ENCODE measurements at regions not wholly inside any gene's neighbourhood (a gene's known extent, or its start where the extent isn't known, plus 50 kb on each side); places are given as distances from the start of the nearest gene placed in this dataset.

DNA sequence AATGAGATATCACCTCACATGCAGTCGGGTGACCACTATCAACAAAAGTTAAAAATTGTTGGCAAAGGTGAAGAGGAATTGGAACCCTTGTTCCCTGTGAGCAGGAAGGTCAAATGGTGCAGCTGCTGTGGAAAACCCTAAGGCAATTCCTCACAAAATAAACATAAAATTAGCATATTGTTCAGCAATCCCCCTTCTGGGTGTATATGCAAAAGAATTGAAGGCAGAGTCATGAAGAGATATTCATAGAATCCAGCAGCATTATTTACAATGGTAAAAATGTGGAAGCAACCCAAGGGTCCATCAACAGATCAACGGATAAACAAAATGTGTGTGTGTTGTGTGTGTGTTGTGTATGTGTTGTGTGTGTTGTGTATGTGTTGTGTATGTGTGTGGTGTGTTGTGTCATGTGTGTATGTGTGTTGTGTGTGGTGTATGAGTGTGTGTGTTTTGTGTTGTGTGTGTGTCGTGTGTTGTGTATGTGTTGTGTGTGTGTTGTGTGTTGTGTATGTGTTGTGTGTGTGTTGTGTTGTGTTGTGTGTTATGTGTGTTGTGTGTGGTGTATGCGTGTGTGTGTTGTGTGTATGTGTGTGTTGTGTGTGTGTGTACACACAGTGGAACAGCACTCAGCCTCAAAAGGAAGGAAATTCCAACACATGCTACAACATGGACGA, 245.1 kb downstream of the ERMARD start:
- H3K9me3 ChIP-seq (ENCODE audit: control insufficient read depth, insufficient read depth, low read length), result no peaks in the 10 kb centered on the region
- H3K4me3 ChIP-seq (ENCODE audit: low read length), result no peak overlapping the region
- H3K36me3 ChIP-seq (ENCODE audit: control insufficient read depth, insufficient read depth, low read length), result no peaks in the 10 kb centered on the region
- no peaks in the 10 kb centered on the region for H3K4me1 ChIP-seq (ENCODE audit: control insufficient read depth, insufficient read depth, low read length)
- WGBS (ENCODE audit: insufficient coverage, insufficient read length), result 100% methylated on average over 3 of the region's 5 CpGs
- H3K27ac ChIP-seq (ENCODE audit: low read length), result no peak overlapping the region
- no peaks in the 10 kb centered on the region for H3K27me3 ChIP-seq (ENCODE audit: control insufficient read depth, insufficient read depth, low read length)
- DNase-seq (ENCODE audit: low read depth, low spot score), result no peak

DNA sequence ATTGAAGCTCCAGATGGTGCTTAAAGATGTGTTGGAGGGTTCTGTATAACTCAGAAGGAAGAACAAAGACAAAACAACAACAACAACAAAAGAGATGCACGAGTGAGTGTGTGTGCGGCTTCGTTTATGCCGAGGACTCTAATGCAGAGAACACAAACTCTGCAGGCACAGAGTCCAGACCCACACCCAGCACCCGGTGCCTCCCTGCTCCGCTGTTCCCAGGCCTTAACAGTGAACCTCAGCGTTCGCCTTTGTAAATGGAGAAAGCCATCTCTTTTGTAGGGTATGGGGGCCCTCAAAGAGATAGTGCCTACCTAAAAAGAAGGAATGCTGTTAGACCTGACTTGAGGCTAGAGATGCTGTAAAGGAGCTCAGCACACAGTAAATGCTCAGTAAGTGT, 243.3 kb downstream of the ERMARD start:
- WGBS (ENCODE audit: insufficient coverage, insufficient read length), result no CpG with 5 or more reads among the region's 8 CpGs
- no peak for DNase-seq (ENCODE audit: low read depth, low spot score)

GRCh38 chr6:169993861-169994481, 242.5 kb downstream of the ERMARD start:
- Histone ChIP-seq H3K4me3 (ENCODE audit: low read length) (no peak overlapping the region), H3K9me3 (ENCODE audit: control insufficient read depth, insufficient read depth, low read length) (no peaks in the 10 kb centered on the region), H3K4me1 (ENCODE audit: control insufficient read depth, insufficient read depth, low read length) (no peaks in the 10 kb centered on the region), H3K27ac (ENCODE audit: low read length) (no peak overlapping the region), H3K27me3 (ENCODE audit: control insufficient read depth, insufficient read depth, low read length) (no peaks in the 10 kb centered on the region), H3K36me3 (ENCODE audit: control insufficient read depth, insufficient read depth, low read length) (no peaks in the 10 kb centered on the region)
- no CpG with 5 or more reads among the region's 16 CpGs for WGBS (ENCODE audit: insufficient coverage, insufficient read length)
- DNase-seq (ENCODE audit: low read depth, low spot score), result no peak

More for the DNA sequence above, 243.3 kb downstream of the ERMARD start:
- no peaks in the 10 kb centered on the region for H3K27me3 ChIP-seq (ENCODE audit: control insufficient read depth, insufficient read depth, low read length)
- H3K36me3 ChIP-seq (ENCODE audit: control insufficient read depth, insufficient read depth, low read length), result no peaks in the 10 kb centered on the region
- no peak overlapping the region for H3K27ac ChIP-seq (ENCODE audit: low read length)
- H3K4me3 ChIP-seq (ENCODE audit: low read length), result no peak overlapping the region
- no peaks in the 10 kb centered on the region for H3K4me1 ChIP-seq (ENCODE audit: control insufficient read depth, insufficient read depth, low read length)
- H3K9me3 ChIP-seq (ENCODE audit: control insufficient read depth, insufficient read depth, low read length), result no peaks in the 10 kb centered on the region

DNA sequence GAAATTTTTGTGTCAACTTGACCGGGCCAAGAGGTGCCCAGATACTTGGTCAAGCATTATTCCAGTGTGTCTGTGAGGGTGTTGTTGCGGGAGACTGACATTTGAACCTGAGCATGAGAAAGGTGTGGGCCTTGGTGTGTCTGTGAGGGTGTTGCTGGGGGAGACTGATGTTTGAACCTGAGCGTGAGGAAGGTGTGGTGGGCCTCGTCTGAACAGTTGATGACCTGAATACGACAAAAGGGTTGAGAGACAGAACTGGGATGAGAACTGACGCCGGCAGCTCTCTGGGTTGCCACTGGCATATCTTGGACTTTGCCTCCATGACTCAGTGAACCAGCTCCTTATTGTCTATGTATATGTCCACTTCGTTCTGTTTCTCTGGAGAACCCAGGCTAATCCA, 240.5 kb downstream of the ERMARD start:
- no peak overlapping the region for H3K4me3 ChIP-seq (ENCODE audit: low read length)
- H3K9me3 ChIP-seq (ENCODE audit: control insufficient read depth, insufficient read depth, low read length), result no peaks in the 10 kb centered on the region
- no peaks in the 10 kb centered on the region for H3K27me3 ChIP-seq (ENCODE audit: control insufficient read depth, insufficient read depth, low read length)
- H3K36me3 ChIP-seq (ENCODE audit: control insufficient read depth, insufficient read depth, low read length), result no peaks in the 10 kb centered on the region
- DNase-seq (ENCODE audit: low read depth, low spot score), result no peak
- H3K4me1 ChIP-seq (ENCODE audit: control insufficient read depth, insufficient read depth, low read length), result no peaks in the 10 kb centered on the region
- WGBS (ENCODE audit: insufficient coverage, insufficient read length), result no CpG with 5 or more reads among the region's 8 CpGs
- no peak overlapping the region for H3K27ac ChIP-seq (ENCODE audit: low read length)

DNA sequence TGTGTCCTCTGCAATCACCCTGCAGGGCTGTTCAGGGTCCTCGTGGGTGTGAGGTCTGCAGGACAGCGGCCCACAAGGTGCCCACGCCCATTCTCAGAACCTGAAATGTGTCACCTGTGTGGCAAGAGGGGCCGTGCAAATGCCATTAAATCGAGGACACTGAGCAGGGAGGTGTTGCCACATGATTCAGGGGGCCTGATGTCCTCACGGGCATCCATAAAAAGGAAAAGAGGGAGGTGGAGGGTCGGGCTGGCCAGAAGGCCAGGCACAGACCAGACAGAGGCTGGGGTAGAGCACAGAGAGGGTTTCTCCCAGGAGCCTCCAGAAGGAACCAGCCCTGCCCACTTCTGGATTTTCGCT, 239.6 kb downstream of the ERMARD start:
- Histone ChIP-seq H3K36me3 (ENCODE audit: control insufficient read depth, insufficient read depth, low read length) (no peaks in the 10 kb centered on the region), H3K4me3 (ENCODE audit: low read length) (no peak overlapping the region), H3K9me3 (ENCODE audit: control insufficient read depth, insufficient read depth, low read length) (no peaks in the 10 kb centered on the region), H3K4me1 (ENCODE audit: control insufficient read depth, insufficient read depth, low read length) (no peaks in the 10 kb centered on the region), H3K27ac (ENCODE audit: low read length) (no peak overlapping the region), H3K27me3 (ENCODE audit: control insufficient read depth, insufficient read depth, low read length) (no peaks in the 10 kb centered on the region)
- no peak for DNase-seq (ENCODE audit: low read depth, low spot score)
- WGBS (ENCODE audit: insufficient coverage, insufficient read length), result no CpG with 5 or more reads among the region's 8 CpGs

DNA sequence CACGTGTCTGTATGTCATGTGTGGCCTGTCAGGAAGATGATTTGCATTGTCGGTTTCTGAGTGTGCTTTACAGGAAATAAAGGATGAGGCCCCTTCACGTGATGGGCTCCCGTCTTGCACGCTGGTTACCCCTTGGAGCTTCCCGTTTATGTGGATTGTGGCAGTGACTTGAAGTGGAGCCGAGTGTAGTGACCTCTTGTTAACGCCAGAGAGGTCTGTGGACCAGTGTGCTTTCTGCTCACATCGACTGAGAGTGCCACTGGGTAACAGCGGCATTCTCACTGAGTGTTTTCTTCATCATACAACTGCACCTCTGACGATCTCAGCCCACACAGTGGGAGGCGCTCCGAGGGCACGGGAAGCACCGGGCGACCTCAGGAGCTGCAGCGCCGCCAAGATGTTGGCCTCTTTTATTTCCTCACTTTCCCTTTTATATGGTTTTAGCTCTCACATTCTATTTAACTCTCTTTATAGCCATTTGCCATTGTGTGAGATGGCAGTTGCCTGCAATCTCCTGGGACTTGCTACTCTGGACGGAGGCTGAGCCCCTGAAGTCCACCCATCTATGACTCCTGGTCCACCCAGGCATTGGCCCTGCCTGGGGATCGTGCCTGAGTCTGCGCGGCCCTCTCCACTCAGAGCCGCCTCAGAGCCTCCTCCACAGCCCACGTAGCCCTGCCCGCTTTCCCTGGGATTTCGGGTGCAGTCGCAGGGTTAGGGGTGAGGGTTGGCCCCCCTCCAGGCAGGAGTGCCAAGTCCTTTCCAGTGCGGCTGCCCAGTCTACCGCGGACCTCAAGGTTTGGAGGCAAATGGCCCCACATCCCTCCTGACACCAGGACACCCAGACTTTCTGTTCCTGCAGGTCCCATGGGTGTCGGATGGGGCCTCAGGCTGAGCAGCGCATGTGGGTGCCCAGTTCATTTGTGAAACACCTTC, 238.9 kb downstream of the ERMARD start:
- WGBS (ENCODE audit: insufficient coverage, insufficient read length), result no CpG with 5 or more reads among the region's 32 CpGs
- H3K9me3 ChIP-seq (ENCODE audit: control insufficient read depth, insufficient read depth, low read length), result no peaks in the 10 kb centered on the region

GRCh38 chr6:169989594-169989993, 238.2 kb downstream of the ERMARD start:
- Histone ChIP-seq H3K4me3 (ENCODE audit: low read length) (no peak overlapping the region), H3K27ac (ENCODE audit: low read length) (no peak overlapping the region), H3K9me3 (ENCODE audit: control insufficient read depth, insufficient read depth, low read length) (no peaks in the 10 kb centered on the region), H3K36me3 (ENCODE audit: control insufficient read depth, insufficient read depth, low read length) (no peaks in the 10 kb centered on the region), H3K4me1 (ENCODE audit: control insufficient read depth, insufficient read depth, low read length) (no peaks in the 10 kb centered on the region), H3K27me3 (ENCODE audit: control insufficient read depth, insufficient read depth, low read length) (no peaks in the 10 kb centered on the region)
- no CpG with 5 or more reads among the region's 8 CpGs for WGBS (ENCODE audit: insufficient coverage, insufficient read length)
- DNase-seq (ENCODE audit: low read depth, low spot score), result no peak

More for the DNA sequence above, 238.9 kb downstream of the ERMARD start:
- no peaks in the 10 kb centered on the region for H3K27me3 ChIP-seq (ENCODE audit: control insufficient read depth, insufficient read depth, low read length)
- no peak overlapping the region for H3K27ac ChIP-seq (ENCODE audit: low read length)
- no peak overlapping the region for H3K4me3 ChIP-seq (ENCODE audit: low read length)
- no peaks in the 10 kb centered on the region for H3K36me3 ChIP-seq (ENCODE audit: control insufficient read depth, insufficient read depth, low read length)
- no peaks in the 10 kb centered on the region for H3K4me1 ChIP-seq (ENCODE audit: control insufficient read depth, insufficient read depth, low read length)
- no peak for DNase-seq (ENCODE audit: low read depth, low spot score)

DNA sequence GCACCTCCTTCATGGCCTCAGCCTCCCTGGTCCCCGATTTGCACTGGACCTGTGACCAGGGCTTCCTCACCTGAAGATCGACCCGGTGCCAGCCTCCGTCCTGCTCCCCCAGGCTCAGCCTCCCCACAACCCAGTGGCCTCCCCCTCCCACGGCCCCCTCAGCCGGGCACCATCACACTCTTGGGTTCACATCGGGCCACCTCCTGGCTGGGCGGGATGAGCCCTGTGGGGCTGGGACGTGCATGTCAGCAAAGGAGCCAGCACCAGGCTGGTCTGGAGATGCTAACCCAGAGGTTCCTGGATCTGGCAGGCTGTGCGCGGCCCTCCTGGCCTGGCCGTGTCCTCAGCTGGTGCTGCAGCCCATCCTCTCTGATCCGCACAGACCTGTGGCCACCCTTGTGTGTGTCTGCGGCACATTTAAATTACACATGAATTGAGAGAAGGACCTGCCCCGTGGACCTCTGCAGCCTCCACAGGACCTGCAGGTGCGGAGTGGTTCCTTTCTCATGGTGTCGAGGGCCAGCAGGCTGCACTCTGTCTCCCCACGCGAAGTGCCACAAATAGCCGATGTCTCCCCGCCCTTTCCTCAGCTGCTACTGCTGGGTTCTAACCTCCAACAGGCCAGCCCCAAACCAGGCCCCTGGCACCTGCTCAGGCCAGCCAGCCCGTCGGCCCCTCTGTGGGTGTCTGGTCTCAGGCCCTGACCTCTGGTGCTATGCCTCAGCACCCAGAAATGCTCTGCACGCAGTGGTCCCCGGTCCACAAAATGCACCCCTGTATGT, 237.5 kb downstream of the ERMARD start:
- Histone ChIP-seq H3K4me1 (ENCODE audit: control insufficient read depth, insufficient read depth, low read length) (no peaks in the 10 kb centered on the region), H3K9me3 (ENCODE audit: control insufficient read depth, insufficient read depth, low read length) (no peaks in the 10 kb centered on the region), H3K27me3 (ENCODE audit: control insufficient read depth, insufficient read depth, low read length) (no peaks in the 10 kb centered on the region), H3K4me3 (ENCODE audit: low read length) (no peak overlapping the region), H3K36me3 (ENCODE audit: control insufficient read depth, insufficient read depth, low read length) (no peaks in the 10 kb centered on the region), H3K27ac (ENCODE audit: low read length) (no peak overlapping the region)
- no CpG with 5 or more reads among the region's 25 CpGs for WGBS (ENCODE audit: insufficient coverage, insufficient read length)
- no peak for DNase-seq (ENCODE audit: low read depth, low spot score)

- DNase-seq (ENCODE audit: low read depth, low spot score), result no peak
- no CpG with 5 or more reads among the region's 35 CpGs for WGBS (ENCODE audit: insufficient coverage, insufficient read length)
- H3K4me3 ChIP-seq (ENCODE audit: low read length), result no peak overlapping the region
- no peaks in the 10 kb centered on the region for H3K9me3 ChIP-seq (ENCODE audit: control insufficient read depth, insufficient read depth, low read length)
- H3K27ac ChIP-seq (ENCODE audit: low read length), result no peak overlapping the region
- H3K36me3 ChIP-seq (ENCODE audit: control insufficient read depth, insufficient read depth, low read length), result no peaks in the 10 kb centered on the region
- no peaks in the 10 kb centered on the region for H3K4me1 ChIP-seq (ENCODE audit: control insufficient read depth, insufficient read depth, low read length)
- H3K27me3 ChIP-seq (ENCODE audit: control insufficient read depth, insufficient read depth, low read length), result no peaks in the 10 kb centered on the region
Observed at GRCh38 chr6:169986848-169987498, 235.6 kb downstream of the ERMARD start.
